ENCODE measurements at regions not wholly inside any gene's neighbourhood (a gene's known extent, or its start where the extent isn't known, plus 50 kb on each side); places are given as distances from the start of the nearest gene placed in this dataset.

GRCh38 chr6:25150863-25151262 lies 128.3 kb upstream of the CARMIL1 start:
- H3K36me3 Mint-ChIP-seq (ENCODE audit: low read depth): peaks cover 5% of the 10 kb centered on the region
- H3K9me3 Mint-ChIP-seq: peaks cover 16% of the 10 kb centered on the region
- H3K27me3 Mint-ChIP-seq (ENCODE audit: insufficient read depth): no peaks in the 10 kb centered on the region
- peaks cover 13% of the 10 kb centered on the region for H3K4me1 Mint-ChIP-seq (ENCODE audit: low read depth)
- no peak overlapping the region for H3K4me3 Mint-ChIP-seq
- no peak for TF ChIP-seq CTCF (IDR thresholded peaks at IDR 0.05)
- no peak for DNase-seq
- H3K27ac Mint-ChIP-seq: no peak overlapping the region

GRCh38 chr6:25153079-25153478 lies 126.1 kb upstream of the CARMIL1 start:
- no peak for TF ChIP-seq CTCF (IDR thresholded peaks at IDR 0.05)
- no peak overlapping the region for H3K27ac Mint-ChIP-seq
- no peak overlapping the region for H3K4me3 Mint-ChIP-seq
- no peak for DNase-seq
- peaks cover 22% of the 10 kb centered on the region for H3K9me3 Mint-ChIP-seq
- H3K4me1 Mint-ChIP-seq (ENCODE audit: low read depth): peaks cover 23% of the 10 kb centered on the region
- peaks cover 5% of the 10 kb centered on the region for H3K36me3 Mint-ChIP-seq (ENCODE audit: low read depth)
- no peaks in the 10 kb centered on the region for H3K27me3 Mint-ChIP-seq (ENCODE audit: insufficient read depth)

DNA sequence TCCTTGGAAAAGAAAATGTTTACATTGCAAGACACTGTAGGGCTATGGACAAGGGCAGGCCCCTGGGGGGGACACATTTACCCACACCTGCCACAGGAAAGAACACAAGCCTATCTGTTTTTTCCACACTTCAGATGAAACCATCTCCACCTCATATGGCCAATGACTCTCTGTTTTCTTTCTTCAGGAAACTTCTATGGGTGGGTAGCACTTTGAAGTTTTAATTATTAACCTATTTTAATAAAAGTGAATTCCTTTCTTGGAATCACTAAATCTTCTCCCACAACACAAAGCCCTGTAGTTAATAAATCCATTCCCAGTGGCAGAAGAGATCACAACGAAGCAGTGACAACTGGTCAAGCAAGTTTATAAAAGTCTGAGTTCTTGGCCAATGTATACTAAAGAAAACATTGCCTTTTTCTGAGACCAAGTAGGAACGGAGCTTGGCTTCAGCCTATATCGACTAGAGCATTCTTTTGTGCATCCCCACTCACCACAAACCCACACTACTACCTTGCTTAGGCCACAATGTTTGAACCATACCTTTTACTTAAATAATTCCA lies 125.1 kb upstream of the CARMIL1 start:
- no peak overlapping the region for H3K27ac Mint-ChIP-seq
- no peak for TF ChIP-seq CTCF (IDR thresholded peaks at IDR 0.05)
- H3K4me3 Mint-ChIP-seq: no peak overlapping the region
- peaks cover 26% of the 10 kb centered on the region for H3K9me3 Mint-ChIP-seq
- H3K27me3 Mint-ChIP-seq (ENCODE audit: insufficient read depth): no peaks in the 10 kb centered on the region
- DNase-seq: no peak
- peaks cover 23% of the 10 kb centered on the region for H3K4me1 Mint-ChIP-seq (ENCODE audit: low read depth)
- peaks cover under 1% of the 10 kb centered on the region; the same call in 1 of the 2 replicates for H3K36me3 Mint-ChIP-seq (ENCODE audit: low read depth)

DNA sequence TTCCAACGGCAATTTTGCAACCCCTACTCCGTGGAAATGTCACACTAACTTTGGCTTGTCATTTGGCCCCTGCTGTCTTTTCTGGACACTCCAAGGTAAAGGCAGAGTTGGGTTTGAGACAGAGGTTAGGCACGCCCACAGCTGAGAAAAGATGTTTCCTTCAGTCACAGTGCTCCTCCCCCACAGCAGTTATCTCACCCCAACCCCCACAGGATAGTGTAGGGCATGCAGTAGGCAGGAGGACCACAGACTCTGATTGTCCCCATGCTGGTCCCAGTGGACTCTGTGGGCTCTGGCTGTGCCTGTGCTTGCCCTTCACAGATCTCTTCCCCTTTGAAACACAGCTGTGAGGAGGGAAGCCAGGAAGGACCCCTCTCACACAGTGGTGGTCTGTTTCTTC lies 124.0 kb upstream of the CARMIL1 start:
- H3K9me3 Mint-ChIP-seq: peaks cover 28% of the 10 kb centered on the region
- H3K4me1 Mint-ChIP-seq (ENCODE audit: low read depth): peaks cover 17% of the 10 kb centered on the region; the same call in 1 of the 2 replicates
- H3K4me3 Mint-ChIP-seq: no peak overlapping the region
- no peak for TF ChIP-seq CTCF (IDR thresholded peaks at IDR 0.05)
- no peaks in the 10 kb centered on the region for H3K27me3 Mint-ChIP-seq (ENCODE audit: insufficient read depth)
- H3K36me3 Mint-ChIP-seq (ENCODE audit: low read depth): peaks cover 11% of the 10 kb centered on the region
- no peak for DNase-seq
- no peak overlapping the region for H3K27ac Mint-ChIP-seq

DNA sequence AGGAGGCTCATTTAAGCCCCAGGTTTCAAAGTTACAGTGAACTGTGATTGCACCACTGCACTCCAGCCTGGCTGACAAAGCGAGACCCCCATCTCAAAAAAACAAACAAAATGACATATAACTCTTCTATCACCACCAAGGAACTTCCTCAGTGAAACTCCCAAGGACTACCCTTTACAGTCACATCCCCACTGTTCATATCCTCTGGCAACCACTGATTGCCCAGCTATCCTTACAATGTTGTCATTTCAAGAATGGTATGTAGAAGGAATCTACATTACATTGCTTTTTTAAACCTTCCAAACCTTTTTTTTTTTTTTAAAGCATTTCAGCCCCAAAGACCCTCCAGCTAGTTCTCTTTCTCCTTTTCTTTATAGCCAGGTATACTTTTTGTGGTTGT lies 123.1 kb upstream of the CARMIL1 start:
- Mint-ChIP-seq H3K27me3 (ENCODE audit: insufficient read depth) (no peaks in the 10 kb centered on the region), H3K36me3 (ENCODE audit: low read depth) (peaks cover 17% of the 10 kb centered on the region), H3K9me3 (peaks cover 29% of the 10 kb centered on the region), H3K4me1 (ENCODE audit: low read depth) (peaks cover 17% of the 10 kb centered on the region; the same call in 1 of the 2 replicates), H3K4me3 (no peak overlapping the region), H3K27ac (no peak overlapping the region)
- no peak for TF ChIP-seq CTCF (IDR thresholded peaks at IDR 0.05)
- DNase-seq: no peak

DNA sequence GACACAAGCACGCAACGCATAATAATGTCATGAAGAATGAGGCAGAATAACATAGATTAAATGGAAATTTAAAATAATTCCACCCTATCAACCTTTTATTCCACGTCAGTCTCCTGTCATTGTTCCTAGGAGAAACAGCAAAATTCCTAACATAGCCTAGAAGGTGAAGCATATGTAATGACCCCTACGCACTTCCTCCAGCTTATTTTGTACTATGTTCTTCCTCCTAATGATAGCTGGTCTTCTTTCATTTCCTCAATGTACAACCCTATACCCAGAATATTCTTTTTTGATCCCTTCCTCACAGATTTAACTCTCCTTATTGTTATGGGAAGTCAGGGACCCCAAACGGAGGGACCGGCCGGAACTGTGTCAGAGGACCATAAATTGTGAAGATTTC lies 122.0 kb upstream of the CARMIL1 start:
- Mint-ChIP-seq H3K4me3 (no peak overlapping the region), H3K9me3 (peaks cover 29% of the 10 kb centered on the region), H3K4me1 (ENCODE audit: low read depth) (peaks cover 17% of the 10 kb centered on the region; the same call in 1 of the 2 replicates), H3K36me3 (ENCODE audit: low read depth) (peaks cover 18% of the 10 kb centered on the region), H3K27ac (no peak overlapping the region), H3K27me3 (ENCODE audit: insufficient read depth) (no peaks in the 10 kb centered on the region)
- no peak for DNase-seq
- no peak for TF ChIP-seq CTCF (IDR thresholded peaks at IDR 0.05)
